HUDEP-2 (cell line): ENCODE measurements at regions not wholly inside any gene's neighbourhood (a gene's known extent, or its start where the extent isn't known, plus 50 kb on each side); places are given as distances from the start of the nearest gene placed in this dataset.
"Not testable (repeated sequence)": the region's sequence is repeated elsewhere in the genome, so short reads cannot be mapped to it uniquely, and the experiment has no call there.

Experiments used
- DNase-seq, 76 experiments: peaks; one replicate each; lab custom pipeline; 2025; ENCODE audit not compliant: unreplicated experiment in 76 of 76; lab: John Stamatoyannopoulos, UW

DNA sequence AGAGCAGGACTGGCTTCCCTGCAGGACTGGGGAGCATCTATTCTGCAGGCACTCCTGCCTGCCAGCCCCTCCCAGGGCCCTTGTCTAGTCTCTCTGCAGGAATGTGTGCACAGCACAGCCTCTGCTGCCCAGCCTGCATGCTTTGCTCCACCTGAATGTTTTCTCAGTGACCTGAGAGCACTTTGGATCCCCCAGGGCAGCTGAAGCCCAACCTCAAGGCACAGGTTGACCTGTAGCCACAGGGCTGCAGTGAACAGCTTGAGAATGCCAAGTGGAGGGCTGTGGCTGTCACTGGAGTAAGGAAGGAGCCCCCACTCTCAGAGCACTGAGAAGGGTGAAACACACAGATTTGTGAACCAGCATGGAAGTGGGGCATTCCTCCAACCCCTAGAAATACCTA lies 760.2 kb downstream of the STIM2 start:
- DNase-seq = no peak

DNA sequence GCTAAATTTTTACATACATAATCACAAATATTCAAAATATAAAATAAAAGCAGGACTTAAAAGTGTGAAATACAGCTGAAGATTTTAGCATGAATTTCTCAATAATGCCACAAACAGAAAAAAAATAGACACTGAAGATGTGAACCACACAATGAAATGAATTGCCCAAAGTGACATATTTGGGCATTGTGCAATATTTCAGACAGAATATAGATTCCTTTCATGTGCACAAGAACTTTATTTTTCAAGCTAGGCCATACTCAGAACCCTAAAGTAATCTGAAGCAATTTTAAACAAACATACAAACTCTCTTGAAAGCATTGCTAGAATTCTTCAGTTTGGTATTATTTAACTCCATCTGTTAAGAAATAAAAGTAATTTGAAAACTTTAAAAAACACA lies 764.1 kb downstream of the STIM2 start:
- no peak for DNase-seq

DNA sequence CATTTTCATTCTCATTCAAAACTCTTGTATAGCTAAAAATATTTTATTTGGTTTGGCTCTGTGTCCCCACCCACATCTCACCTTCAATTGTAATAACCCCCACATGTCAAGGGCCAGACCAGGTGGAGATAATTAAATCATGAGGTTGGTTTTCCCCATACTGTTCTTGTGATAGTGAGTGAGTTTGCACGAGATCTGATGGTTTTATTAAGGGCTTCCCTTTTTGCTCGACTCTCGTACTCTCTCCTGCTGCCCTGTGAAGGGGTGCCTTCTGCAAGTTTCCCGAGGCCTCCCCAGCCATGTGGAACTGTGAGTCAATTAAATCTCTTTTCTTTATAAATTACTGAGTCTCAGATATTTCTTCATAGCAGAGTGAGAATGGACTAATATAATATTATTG lies 768.0 kb downstream of the STIM2 start:
- DNase-seq = no peak

DNA sequence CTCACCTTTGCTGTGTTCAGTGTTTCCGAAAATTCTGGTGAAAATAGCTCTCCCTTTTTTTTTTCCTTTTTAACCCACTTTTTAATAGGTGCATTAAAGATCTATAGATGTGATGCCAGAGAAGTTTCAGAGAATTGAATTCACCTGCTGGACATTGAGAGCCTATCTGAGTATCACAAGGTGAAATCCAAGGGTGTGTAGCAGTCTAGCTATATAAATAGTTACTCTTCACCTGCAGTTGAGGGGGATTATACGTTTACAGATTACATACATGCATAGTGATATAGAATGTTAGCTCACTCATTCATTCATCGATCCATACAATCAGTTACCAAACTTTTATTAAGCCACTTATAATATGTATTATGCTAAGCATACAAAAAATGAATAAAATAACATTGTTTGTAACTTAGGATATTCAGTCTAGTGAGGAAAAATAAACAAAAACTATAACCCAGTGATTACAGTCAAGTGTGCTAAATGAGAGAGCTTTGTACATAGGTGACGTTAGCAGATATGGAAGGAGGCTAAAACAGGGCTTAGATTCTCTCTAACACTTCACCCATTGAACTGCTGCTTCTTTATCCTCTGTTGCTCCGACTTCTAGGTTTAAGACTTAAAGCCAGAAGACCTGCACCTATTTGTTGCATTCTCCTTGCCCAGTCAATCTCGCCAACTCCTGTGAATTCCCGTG lies 769.0 kb downstream of the STIM2 start:
- DNase-seq = no peak

DNA sequence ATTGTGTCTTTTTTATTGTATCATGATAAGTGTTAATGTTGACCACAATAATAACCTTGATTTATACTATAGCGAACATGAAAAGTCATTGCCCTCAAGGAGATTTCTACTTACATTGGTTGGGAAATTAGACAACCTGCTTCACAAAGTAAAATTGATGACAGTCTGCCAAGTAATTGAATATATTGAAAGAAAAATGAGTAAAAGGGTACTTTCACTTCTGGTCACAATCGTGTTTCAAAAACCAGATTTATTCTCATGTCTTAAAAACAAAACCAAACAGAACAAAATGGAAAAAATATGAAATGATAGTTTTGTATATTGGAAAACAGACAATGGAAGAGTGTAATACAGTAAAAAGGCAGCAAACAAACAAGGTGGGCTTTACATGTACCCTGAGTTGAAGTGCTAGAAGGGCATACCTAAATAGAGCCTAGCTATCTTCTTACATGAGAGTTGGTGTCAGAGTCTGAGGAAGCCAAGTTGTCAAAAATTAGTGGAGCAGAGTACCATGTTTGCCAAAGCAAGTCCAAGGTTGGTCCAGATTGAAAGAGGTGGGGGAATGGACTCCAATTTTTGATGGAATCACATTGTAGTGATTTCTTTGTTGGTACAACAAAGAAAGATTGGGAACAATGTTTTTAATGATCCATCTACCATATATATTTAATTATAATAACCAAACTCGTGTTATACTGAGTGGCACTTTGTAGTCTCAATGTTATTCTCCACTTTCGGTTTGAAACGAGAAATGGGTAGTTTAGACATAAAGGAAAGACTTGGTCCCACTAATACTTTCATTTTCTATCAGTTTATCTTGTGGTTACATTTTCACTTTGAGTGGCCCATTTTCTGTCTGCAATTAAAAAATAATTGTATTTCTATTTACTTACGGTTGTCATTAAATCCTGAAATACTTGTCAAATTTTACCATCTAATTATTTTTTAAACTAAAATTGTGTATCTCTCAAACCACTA lies 775.6 kb downstream of the STIM2 start:
- no peak for DNase-seq

DNA sequence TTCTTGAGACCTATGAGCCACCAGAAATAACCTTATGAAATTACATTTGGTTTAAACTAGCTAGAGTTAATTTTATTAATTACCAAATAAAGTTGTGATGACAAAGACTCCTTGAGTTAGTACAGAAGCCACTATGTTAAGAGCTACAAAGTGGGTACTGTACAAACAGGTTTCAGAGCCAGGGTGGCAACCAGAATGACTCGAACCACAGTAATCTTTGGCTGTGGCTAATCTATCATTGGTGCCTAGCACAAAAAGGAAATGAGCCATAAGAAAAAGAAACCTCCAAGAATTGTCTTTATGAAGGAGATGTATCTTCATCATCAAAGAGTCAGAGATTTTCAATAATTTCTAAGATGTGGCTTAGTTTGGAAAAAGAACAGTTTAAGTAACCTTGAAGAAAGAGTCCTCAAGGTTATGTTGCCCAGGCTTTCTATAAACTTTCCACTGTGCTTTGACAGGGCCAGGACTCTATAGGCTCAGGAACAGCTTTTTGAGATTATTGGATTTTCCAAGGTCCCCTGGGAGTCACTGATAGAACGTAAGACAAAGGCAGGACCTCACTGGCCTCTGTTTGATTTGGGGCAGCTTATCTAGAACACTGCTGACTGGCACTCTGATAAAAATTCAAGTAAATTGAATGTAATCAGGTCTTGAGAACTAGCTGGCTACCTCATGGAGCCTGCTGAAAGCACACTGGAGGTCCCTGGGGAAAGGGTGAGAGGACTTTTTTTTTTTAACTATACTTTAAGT lies 777.7 kb downstream of the STIM2 start:
- DNase-seq = no peak

DNA sequence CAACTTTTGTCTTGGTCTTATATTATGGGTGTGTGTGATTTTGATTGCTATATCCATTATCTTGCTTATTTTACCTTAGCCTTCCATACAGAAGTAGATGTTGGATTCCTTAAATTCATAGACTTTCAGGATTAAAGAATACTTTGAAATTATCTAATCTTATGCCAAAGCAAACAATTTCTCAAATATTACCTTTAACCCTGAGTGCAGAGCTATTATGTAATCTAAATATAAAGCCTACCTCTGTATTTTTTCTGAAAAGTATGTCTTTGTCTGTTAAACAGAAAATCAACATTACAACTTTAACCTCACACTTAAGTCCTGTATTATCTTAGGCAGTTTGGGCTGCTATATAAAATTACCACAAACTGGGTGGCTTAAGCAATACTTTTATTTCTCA lies 782.5 kb downstream of the STIM2 start:
- no peak for DNase-seq

DNA sequence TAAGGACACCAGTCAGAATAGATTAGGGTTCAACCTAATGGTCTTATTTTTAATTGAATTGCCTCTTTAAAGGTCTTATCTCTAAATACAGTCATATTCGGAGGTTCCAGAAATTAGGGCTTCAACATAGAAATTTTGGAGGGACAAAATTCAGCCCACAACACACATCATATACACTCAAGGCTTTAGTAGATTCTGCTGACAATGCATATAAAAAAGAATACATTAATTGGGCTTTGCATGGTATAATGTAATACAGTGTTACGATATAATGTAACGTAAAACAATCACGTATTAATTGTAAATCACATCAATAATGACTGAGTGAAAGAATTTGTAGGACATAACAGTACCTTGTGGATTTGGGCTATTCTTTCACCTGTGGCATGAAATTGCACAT lies 787.8 kb downstream of the STIM2 start:
- DNase-seq = no peak

DNA sequence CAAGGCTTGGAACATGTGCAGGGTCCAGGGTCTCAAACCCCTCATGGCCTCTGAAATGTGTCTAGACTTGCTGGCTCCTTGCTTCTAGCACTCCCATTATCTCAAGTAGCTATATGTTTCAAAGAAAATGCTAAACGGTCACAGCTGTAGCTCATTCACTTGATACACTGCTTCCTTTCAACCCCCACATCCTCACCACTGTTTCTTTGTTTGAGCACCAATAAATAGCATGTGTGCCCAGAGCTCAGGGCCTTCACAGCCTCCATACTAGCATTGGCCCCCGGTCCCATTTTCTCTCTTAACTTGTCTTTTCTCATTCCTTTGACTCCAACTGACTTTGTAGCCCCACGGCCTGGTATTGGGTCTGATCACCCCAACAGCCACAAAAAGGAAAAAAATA lies 801.8 kb downstream of the STIM2 start:
- no peak for DNase-seq

DNA sequence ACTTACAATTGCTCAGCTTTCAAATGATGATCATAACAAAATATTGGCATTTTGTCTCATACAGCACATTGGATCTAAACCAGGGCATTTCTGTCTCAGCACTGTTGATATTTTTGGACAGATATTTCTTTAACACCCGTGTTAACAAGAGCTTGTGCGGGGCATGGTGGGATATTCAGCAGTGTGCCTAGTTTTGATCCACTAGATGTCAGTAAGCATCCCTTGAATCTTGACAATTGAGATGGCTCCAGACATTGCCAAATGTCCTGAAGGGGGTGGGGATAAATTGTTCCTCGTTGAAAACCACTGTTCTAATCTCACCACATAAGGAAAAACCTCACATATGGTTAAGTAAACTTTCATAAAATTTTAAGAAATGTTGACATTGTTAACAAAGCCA lies 806.3 kb downstream of the STIM2 start:
- peak in 1 of 76 experiments; percentile 6 for DNase-seq

DNA sequence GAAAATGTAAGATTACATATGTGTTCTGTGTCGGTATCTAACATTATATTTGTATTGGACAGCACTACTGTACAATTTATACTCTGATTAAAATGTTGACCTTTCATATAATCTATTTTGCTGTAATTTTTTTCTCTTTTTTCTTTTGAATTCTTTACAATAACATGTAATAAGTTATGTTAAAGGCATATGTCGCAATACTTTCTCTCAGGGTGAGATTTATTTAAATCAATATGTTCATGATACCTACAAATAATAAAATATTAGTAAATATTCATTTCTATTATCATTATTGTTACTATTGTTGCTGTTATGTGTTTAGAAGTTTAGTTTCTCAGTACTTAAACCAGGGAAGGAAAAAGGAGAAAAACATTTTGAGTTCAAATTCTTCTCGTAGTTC lies 807.4 kb downstream of the STIM2 start:
- DNase-seq = no peak

DNA sequence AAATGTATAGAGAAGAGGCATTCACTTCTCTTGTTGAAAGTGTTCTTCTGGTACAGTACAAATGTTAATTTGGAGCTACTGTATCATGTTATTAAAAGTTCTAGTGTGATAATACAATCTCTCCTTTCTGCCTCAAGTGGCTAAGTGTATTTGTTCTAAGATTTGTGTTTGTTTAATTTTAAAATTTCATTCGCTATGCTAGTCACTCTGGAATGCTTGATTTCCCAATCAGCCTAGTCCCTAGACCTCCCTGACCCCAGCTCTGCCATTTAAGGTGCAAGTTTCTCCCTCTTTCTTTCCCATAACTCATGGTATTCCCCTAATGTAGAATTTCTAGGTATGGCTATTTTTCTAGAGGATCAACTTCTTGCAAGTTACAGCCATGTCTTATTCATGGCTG lies 817.4 kb downstream of the STIM2 start:
- DNase-seq = no peak

DNA sequence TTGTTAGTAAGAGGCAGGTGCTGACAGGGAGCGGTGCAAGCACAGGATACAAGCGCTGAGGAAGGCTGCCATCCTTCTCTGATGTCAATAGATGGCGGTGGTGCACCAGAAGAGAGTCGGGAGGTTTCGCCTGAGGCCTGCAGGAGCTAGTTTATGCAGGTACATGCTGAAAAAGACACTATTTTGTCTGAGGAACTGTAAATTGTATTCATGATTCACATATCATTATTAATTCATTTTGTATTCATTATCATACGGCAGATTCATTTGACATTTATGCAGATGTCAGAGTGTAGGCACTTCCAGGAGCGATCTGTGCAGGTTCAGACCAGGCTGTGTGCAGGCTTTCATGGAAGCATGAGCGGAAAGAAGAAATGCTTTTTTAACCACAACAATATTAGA lies 824.0 kb downstream of the STIM2 start:
- DNase-seq = peak in 23 of 76 experiments; percentile 0 to 53 (median 2)

DNA sequence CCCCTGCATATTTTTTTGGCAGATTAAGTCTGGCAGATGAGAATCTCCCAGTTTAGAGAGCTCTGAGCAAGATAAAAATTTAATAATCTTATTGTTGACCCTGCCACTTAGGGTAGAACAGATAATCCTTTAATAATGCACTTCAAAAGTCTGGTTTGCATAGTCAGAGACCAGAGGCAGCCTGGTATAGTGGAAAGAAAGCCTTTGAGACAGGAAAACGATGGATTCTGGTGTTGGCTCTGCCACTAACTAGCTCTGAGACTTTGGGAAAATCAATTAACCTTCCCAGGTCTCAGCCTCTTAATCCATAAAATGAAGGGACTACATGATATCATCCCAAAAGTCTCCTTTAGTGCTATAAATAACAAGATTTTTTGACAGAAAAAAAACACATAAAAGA lies 824.5 kb downstream of the STIM2 start:
- DNase-seq = no peak

DNA sequence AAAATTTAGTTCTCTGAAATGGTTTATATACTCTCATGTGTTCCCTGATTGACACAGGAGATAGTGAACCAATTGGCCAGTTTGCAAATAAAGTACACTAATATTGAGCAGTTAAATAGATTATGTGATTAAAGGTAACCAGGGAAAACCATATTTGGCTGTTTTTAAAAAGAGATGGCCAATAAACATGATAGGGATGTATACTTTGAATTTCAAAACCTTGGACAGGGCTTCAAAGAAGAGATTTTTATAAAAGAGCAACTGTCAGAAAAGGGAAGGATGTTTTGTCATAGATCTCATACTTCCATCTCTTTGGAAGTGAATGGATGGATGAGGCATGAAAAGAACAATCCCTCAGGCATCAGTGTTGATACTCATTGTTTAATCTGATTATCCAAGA lies 825.3 kb downstream of the STIM2 start:
- DNase-seq = no peak

DNA sequence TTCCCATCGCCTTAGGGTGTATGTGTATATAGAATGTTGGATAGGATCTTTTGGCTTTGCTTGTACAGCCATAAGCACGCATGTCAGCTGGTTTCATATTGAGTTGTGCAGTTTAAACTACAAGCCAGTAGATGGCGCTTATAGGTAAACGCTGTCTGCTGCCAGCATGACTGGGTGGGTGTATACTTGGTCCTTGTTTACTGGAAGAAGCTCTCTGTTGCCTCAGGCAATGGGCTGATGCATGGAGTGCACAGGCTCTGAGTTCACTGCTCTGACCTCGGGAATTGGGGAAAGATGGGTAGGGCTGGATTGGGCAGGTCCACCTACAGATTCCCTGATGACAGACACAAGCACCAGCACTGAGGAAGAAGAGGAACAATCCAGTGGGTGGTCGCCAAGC lies 831.5 kb downstream of the STIM2 start:
- peak in 9 of 76 experiments; percentile 0 to 17 (median 4) for DNase-seq

DNA sequence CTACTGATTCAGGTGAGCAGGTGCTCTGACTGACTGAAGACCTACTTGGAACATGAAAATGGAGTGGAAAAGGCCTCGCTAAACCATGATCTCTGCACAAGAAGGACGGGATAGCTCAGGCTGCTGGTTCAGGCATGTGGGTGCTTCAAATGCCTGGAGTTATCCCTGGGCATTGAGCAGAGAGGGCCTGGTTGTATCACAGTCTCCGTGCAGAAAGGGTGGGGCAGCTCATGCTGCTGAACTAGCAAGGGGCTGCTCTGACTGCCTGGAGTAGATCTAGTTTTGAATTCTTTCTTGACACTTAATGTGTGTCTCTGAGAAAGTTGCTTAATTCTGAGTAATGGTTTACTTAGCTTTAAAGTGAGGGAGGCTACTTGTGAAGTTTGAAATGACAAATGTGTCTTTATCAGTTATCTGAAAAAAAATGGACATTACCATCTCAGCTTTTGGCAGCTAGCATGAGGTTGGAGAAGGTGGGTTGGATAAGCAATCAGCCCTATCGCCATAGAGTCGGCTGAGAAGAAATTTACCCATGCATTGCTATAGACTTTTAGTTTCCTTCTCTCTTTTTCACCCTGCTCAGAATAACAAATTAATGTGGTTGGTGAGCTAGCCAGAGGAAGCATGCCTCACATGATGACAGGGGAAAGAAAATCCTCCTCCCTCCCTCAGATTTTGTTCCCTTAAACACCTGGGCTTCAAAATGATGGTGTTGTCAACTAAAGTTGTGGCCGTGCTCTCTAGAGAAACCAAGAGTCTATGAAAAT lies 832.4 kb downstream of the STIM2 start:
- DNase-seq = no peak

DNA sequence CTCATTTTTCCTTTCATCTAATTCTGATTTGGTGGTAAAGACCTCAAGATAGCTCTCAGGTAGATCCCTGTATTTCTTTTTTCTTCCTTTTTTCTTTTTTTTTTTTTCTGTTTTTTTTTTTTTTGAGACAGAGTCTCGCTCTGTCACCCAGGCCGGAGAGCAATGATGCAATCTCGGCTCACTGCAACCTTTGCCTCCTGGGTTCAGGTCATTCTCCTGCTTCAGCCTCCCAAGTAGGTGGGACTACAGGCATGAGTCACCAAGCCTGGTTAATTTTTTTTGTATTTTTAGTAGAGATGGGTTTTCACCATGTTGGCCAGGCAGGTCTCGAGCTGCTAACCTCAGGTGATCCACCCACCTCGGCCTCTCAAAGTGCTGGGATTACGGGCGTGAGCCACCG lies 835.6 kb downstream of the STIM2 start:
- DNase-seq = not testable (repeated sequence)

DNA sequence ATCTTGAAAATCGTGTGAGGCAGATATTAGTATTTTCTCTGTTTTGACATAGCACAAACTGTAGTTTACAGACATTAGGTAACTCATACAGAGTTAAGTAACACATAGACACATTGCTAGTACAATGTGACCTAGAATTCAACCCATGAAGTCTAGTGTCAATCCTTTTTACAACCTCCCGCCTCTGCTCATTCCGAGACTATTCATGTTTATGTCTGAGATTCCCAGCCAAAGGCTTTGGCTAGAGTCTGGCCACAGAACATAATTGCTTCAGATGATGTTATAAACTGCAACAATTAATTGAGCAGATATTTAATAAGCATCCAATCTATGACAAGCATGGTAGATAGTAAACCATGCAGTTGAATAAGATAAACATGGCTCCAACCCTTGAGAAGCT lies 841.0 kb downstream of the STIM2 start:
- DNase-seq = no peak

DNA sequence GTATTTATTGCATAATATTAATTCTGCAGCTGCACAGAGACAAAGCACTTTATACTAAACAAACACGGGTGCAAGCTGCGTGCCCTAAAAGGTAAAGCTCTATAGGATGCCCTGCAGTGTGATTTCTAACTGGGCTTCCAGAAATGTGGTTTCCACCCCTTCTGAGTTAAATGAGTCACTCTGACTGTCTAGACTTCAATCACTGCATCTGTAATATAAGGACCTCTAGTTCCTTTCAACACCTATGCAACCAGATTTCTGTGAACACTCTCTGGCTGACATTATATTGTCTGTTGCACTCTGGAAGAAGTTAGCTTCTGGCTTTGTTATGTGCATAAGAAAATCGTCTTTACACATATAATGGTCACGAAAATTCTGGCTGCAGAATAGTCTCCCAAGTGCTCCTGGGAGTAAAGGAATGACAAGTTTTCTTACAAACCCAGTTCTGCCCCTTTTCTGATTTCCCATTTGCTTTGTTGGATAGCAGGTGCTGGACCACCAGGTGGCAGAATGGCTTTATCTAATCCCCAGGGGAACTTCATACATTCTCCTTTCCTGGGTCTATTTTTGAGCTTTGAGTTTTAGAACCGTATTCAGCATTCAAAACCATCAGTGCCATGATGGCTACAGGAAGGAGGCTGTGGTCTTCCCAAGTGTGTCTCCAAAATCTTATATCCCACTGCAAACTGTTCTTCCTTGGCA lies 842.2 kb downstream of the STIM2 start:
- DNase-seq = no peak
